Tibial artery (tissue), 4 donors: ENCODE measurements at regions not wholly inside any gene's neighbourhood (a gene's known extent, or its start where the extent isn't known, plus 50 kb on each side); places are given as distances from the start of the nearest gene placed in this dataset.

Experiments
- DNase-seq, 2 donors: peaks; one replicate each; pipeline ENCODE4 v3.0.0-alpha.2; 2019
- H3K27ac ChIP-seq, 2 donors: fragments of 200-600 bp; sonication (generic) in 1 of 2; 1 replicate in 1 of 2; 2 replicates in 1 of 2; pipeline ENCODE4 v1.5.1; 2018 to 2019; ENCODE audit warnings: mild to moderate bottlenecking in 1 of 2
- H3K27me3 ChIP-seq, 2 donors: fragments of 200-600 bp; sonication (generic) in 1 of 2; one replicate each; pipeline versions ENCODE4 v1.5.1 to v1.6.0; 2016 to 2019
- H3K36me3 ChIP-seq, 3 donors: fragments of 200-600 bp; sonication (generic) in 2 of 3; one replicate each; pipeline ENCODE4 v1.5.1; 2016 to 2019; ENCODE audit warnings: mild to moderate bottlenecking in 2 of 3
- H3K4me1 ChIP-seq, 4 donors: fragments of 200-600 bp; sonication (generic) in 2 of 4; 1 replicate in 3 of 4; 2 replicates in 1 of 4; pipeline ENCODE4 v1.5.1; 2016 to 2019
- H3K4me3 ChIP-seq, 2 donors: fragments of 200-600 bp; sonication (generic) in 1 of 2; 1 replicate in 1 of 2; 2 replicates in 1 of 2; pipeline ENCODE4 v1.5.1; 2018 to 2019; ENCODE audit warnings: mild to moderate bottlenecking in 2 of 2
- H3K9me3 ChIP-seq, 3 donors: fragments of 200-600 bp; sonication (generic) in 1 of 3; one replicate each; pipeline ENCODE4 v1.5.1; 2016 to 2019
- intact Hi-C: fragments of 100-400 bp; cut with DNase I; formaldehyde crosslinking; loops from one replicate; pipeline ENCODE4 v1.15.0; 2023; ENCODE audit warnings: low total_unique reads
- TF ChIP-seq, protein P1 (sequence below), 2 experiments: fragments of 200-600 bp in 1 of 2; fragments of 450-650 bp in 1 of 2; IDR thresholded peaks; one replicate each; pipeline ENCODE4 v1.5.1; 2017 to 2019; ENCODE audit warnings: antibody characterized with exemption in 2 of 2, mild to moderate bottlenecking in 1 of 2, moderate library complexity in 1 of 2

DNA sequence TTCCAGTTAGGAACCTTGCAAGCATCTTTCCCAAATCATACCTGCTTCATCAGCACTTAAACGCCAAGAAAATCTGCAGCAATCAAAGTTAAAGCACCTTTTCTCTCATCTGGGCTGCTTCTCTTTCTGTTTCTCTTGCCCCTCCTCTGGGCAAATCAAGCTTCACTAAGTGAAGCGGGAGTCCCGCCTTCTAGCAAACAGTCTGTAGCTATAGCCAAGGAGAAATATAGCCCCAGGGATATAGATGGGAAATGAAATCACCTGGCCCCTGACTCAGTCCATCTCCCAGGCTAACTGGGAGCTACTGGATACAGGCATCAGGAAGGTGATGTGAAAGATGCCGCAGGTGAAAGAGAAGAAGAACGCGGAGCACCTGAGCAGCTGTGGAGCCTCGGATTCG is 481.9 kb downstream of the C6orf118 start:
- Histone ChIP-seq H3K4me1 (no peaks in the 10 kb centered on the region), H3K4me3 (no peak overlapping the region), H3K27me3 (no peaks in the 10 kb centered on the region), H3K9me3 (no peaks in the 10 kb centered on the region), H3K27ac (no peak overlapping the region), H3K36me3 (no peaks in the 10 kb centered on the region)
- TF ChIP-seq, protein P1, sequence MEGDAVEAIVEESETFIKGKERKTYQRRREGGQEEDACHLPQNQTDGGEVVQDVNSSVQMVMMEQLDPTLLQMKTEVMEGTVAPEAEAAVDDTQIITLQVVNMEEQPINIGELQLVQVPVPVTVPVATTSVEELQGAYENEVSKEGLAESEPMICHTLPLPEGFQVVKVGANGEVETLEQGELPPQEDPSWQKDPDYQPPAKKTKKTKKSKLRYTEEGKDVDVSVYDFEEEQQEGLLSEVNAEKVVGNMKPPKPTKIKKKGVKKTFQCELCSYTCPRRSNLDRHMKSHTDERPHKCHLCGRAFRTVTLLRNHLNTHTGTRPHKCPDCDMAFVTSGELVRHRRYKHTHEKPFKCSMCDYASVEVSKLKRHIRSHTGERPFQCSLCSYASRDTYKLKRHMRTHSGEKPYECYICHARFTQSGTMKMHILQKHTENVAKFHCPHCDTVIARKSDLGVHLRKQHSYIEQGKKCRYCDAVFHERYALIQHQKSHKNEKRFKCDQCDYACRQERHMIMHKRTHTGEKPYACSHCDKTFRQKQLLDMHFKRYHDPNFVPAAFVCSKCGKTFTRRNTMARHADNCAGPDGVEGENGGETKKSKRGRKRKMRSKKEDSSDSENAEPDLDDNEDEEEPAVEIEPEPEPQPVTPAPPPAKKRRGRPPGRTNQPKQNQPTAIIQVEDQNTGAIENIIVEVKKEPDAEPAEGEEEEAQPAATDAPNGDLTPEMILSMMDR (IDR thresholded peaks at IDR 0.05) = no peak
- DNase-seq = no peak
- intact Hi-C loops = no loop called here

DNA sequence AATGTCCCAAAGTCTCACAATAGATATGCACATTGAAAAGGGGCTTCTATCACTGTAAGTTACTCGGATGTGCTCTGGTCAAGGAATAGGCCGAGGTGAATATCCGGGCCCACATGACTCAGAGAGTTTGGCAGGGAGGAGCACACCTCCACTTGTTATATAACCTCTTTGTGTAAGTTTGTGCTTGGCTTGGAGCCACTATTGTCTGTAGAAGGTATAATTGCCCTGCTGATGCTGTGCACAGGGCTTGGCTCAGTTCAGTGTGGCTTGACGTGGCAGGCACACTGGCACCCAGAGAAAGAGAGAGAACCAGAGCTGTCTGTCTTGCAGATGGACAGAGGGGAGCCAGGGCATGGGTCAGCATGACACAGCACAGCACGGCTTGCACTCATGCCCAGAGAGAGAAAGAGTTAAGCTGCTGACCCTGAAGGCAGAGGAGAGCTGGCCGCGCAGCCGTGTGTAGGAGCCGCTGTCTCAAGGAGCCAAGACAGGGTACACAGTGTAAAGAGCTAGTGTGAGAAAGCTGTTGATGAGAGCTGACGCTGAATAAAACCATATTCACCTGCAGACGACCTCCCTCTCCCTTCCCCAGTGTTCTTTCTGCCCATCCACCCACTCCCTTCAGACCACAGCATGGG is 482.5 kb downstream of the C6orf118 start:
- Histone ChIP-seq H3K4me1 (no peaks in the 10 kb centered on the region), H3K9me3 (no peaks in the 10 kb centered on the region), H3K4me3 (no peak overlapping the region), H3K27ac (no peak overlapping the region), H3K27me3 (no peaks in the 10 kb centered on the region), H3K36me3 (no peaks in the 10 kb centered on the region)
- no peak for DNase-seq
- intact Hi-C loops = no loop called here
- TF ChIP-seq, protein P1 (IDR thresholded peaks at IDR 0.05) = no peak

DNA sequence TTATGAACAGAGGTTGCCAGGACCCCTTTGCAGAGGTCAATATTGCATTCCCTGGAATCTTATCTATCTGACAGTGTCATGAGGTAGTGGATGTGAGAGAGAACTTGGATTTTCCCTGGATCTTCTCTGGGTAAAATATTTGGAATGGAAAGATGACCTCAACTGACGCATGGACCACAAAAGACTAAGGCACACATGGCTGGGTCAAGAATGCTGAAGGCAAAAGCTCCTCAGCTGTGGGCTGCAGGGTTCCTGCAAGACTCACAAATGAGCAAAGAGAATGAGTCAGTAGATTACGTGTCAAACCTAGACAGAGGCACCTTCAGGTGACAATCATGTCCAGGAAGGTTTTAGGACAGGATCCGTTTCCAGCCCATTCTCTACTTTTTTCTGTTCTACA is 484.0 kb downstream of the C6orf118 start:
- H3K4me1 ChIP-seq = no peaks in the 10 kb centered on the region
- intact Hi-C loops = no loop called here
- H3K4me3 ChIP-seq = no peak overlapping the region
- H3K27ac ChIP-seq = no peak overlapping the region
- no peaks in the 10 kb centered on the region for H3K36me3 ChIP-seq
- no peaks in the 10 kb centered on the region for H3K9me3 ChIP-seq
- no peaks in the 10 kb centered on the region for H3K27me3 ChIP-seq
- no peak for DNase-seq
- TF ChIP-seq, protein P1 (IDR thresholded peaks at IDR 0.05) = no peak

DNA sequence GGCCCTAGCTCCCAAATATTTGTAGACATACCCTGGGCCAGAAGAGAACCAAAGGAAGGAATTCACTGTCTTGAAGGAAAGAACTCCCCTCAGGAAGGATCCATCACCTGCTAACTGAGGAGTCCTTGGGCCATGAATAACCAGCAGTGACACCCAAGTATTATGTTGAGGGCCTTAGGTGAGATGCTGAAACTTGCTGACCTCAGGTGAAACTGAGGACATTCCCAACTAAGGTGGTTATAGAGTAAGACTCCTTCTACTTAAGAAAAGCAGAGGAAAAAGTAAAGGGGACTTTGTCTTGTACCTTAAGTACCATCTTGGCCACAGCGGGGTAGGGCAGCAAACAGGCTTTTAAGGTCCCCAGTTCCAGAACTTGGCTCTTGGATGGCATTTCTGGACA is 491.7 kb downstream of the C6orf118 start:
- Histone ChIP-seq H3K36me3 (no peaks in the 10 kb centered on the region), H3K4me3 (no peak overlapping the region), H3K27ac (no peak overlapping the region), H3K27me3 (no peaks in the 10 kb centered on the region), H3K4me1 (no peaks in the 10 kb centered on the region), H3K9me3 (no peaks in the 10 kb centered on the region)
- DNase-seq = no peak
- intact Hi-C loops = no loop called here
- TF ChIP-seq, protein P1 (IDR thresholded peaks at IDR 0.05) = no peak

DNA sequence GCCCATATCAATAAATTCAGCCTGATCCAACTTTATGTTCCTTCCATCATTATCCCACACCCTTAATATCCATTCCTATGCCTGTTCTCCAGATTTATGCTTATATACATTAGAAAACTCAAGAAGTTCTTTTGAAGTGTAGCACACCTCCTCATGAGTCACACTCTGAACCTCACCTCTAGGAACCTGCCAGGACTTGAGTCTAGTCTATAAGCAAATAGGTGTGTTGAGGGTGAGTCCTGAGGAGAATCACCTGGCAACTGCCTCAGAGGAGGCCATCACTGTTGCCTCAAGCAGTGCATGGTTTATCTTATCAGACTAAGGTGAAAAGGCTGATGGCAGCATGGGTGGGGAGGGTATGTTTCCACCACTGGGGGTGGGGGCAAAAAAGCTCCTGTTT is 496.7 kb downstream of the C6orf118 start:
- H3K4me1 ChIP-seq = no peaks in the 10 kb centered on the region
- H3K36me3 ChIP-seq = no peaks in the 10 kb centered on the region
- TF ChIP-seq, protein P1 (IDR thresholded peaks at IDR 0.05) = no peak
- intact Hi-C loops = no loop called here
- H3K9me3 ChIP-seq = no peaks in the 10 kb centered on the region
- H3K27me3 ChIP-seq = no peaks in the 10 kb centered on the region
- no peak for DNase-seq
- no peak overlapping the region for H3K27ac ChIP-seq
- H3K4me3 ChIP-seq = no peak overlapping the region

DNA sequence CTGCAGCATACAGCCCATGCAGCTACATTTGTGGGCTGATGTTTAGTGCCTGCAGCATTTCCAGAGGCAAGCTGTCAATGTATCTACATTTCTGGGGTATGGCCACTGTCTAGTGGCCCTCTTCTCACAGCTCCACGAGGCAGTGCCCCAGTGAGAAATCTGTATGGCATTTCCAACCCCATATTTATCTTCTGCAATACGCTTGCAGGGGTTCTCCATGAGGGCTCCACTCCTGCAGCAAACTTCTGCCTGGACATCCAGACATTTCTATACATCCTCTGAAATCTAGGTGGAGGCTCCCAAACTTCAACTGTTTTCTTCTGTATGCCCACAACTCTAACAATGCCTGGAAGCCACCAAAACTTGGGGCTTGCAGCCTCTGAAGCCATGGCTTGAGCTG is 502.3 kb downstream of the C6orf118 start:
- intact Hi-C loops = no loop called here

More for the DNA sequence above, 502.3 kb downstream of the C6orf118 start:
- Histone ChIP-seq H3K27ac (no peak overlapping the region), H3K27me3 (no peaks in the 10 kb centered on the region), H3K9me3 (no peaks in the 10 kb centered on the region), H3K4me1 (no peaks in the 10 kb centered on the region), H3K4me3 (no peak overlapping the region), H3K36me3 (no peaks in the 10 kb centered on the region)
- TF ChIP-seq, protein P1 (IDR thresholded peaks at IDR 0.05) = no peak
- no peak for DNase-seq
